Gastroesophageal sphincter (tissue), 4 donors: ENCODE measurements at regions not wholly inside any gene's neighbourhood (a gene's known extent, or its start where the extent isn't known, plus 50 kb on each side); places are given as distances from the start of the nearest gene placed in this dataset.

ENCODE experiments used
- ATAC-seq: fragments of 150-250 bp; one replicate; pipeline ENCODE4 v1.9.1; 2016; ENCODE audit warnings: mild to moderate bottlenecking, moderate library complexity
- H3K27ac ChIP-seq, 4 donors: fragments of 200-600 bp; sonication (generic) in 3 of 4; 1 replicate in 3 of 4; 2 replicates in 1 of 4; pipeline ENCODE4 v1.5.1; 2016 to 2019
- H3K27me3 ChIP-seq: fragments of 200-600 bp; sonication (generic); one replicate; pipeline ENCODE4 v1.5.1; 2019
- H3K36me3 ChIP-seq, 2 donors: fragments of 200-600 bp; sonication (generic); one replicate each; pipeline ENCODE4 v1.5.1; 2019; ENCODE audit warnings: control low read depth in 1 of 2
- H3K4me1 ChIP-seq, 3 donors: fragments of 200-600 bp; sonication (generic); 1 replicate in 2 of 3; 2 replicates in 1 of 3; pipeline ENCODE4 v1.5.1; 2016 to 2019; ENCODE audit warnings: control low read depth in 2 of 3
- H3K4me3 ChIP-seq, 2 donors: fragments of 200-600 bp; sonication (generic); one replicate each; pipeline ENCODE4 v1.5.1; 2019; ENCODE audit warnings: mild to moderate bottlenecking in 1 of 2, moderate library complexity in 1 of 2
- H3K9me3 ChIP-seq, 3 donors: fragments of 200-600 bp; sonication (generic); one replicate each; pipeline ENCODE4 v1.5.1; 2017 to 2019; ENCODE audit warnings: control low read depth in 2 of 3
- EP300 ChIP-seq: sonication (generic); formaldehyde crosslinking; IDR thresholded peaks from one replicate; pipeline ENCODE4 v1.6.1; 2017; ENCODE audit warnings: antibody characterized with exemption, mild to moderate bottlenecking
- POLR2A ChIP-seq, 2 donors: fragments of 450-650 bp; IDR thresholded peaks; one replicate each; pipeline ENCODE4 v1.6.1; 2017; ENCODE audit warnings: antibody characterized with exemption in 2 of 2, mild to moderate bottlenecking in 2 of 2, moderate library complexity in 1 of 2
- POLR2AphosphoS5 ChIP-seq: sonication (generic); formaldehyde crosslinking; IDR thresholded peaks from one replicate; pipeline ENCODE4 v1.6.1; 2017; ENCODE audit warnings: antibody characterized with exemption
- WGBS, 2 donors: methylation state at CpG; one replicate each; pipeline ENCODE4 v1.1.5; 2018; ENCODE audit warnings: low coverage in 1 of 2; 5-methylcytosine and 5-hydroxymethylcytosine counted together
- TF ChIP-seq, protein P1 (sequence below), 4 experiments: fragments of 200-600 bp in 2 of 4; fragments of 450-650 bp in 2 of 4; sonication (generic) in 1 of 4; IDR thresholded peaks; one replicate each; pipeline ENCODE4 v1.5.1; 2017 to 2019; ENCODE audit warnings: antibody characterized with exemption in 4 of 4, mild to moderate bottlenecking in 2 of 4, moderate library complexity in 2 of 4

DNA sequence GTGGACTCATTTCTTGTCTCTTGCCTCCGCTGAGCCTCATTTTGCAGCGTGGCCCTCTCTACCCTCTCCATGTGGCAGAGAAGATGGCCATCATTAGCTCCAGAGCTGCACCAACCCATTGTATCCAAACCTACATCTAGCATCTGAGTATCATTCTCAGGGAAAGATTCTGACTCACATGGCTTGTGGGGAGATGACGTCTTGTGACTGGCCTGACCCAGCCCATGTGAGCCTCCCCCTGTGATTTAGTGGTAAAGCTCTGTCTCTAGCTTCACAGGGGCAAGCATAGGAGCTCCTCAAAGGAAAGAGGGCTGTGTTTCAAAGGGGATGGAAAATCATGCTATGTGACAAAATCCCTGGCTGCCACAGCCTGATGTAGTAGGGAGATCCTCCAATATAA is 87.4 kb upstream of the RBMS1 start:
- Histone ChIP-seq H3K27me3 (no peaks in the 10 kb centered on the region), H3K36me3 (no peaks in the 10 kb centered on the region), H3K4me1 (peaks cover 14 to 44% (median 16%) of the 10 kb centered on the region in 3 donors), H3K9me3 (no peaks in the 10 kb centered on the region), H3K4me3 (no peak overlapping the region), H3K27ac (no peak overlapping the region)
- WGBS, 2 donors, result 92 to 94% methylated on average over 2 of the region's 3 CpGs
- no peak for ATAC-seq
- TF ChIP-seq, protein P1, sequence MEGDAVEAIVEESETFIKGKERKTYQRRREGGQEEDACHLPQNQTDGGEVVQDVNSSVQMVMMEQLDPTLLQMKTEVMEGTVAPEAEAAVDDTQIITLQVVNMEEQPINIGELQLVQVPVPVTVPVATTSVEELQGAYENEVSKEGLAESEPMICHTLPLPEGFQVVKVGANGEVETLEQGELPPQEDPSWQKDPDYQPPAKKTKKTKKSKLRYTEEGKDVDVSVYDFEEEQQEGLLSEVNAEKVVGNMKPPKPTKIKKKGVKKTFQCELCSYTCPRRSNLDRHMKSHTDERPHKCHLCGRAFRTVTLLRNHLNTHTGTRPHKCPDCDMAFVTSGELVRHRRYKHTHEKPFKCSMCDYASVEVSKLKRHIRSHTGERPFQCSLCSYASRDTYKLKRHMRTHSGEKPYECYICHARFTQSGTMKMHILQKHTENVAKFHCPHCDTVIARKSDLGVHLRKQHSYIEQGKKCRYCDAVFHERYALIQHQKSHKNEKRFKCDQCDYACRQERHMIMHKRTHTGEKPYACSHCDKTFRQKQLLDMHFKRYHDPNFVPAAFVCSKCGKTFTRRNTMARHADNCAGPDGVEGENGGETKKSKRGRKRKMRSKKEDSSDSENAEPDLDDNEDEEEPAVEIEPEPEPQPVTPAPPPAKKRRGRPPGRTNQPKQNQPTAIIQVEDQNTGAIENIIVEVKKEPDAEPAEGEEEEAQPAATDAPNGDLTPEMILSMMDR (IDR thresholded peaks at IDR 0.05), result no peak
- TF ChIP-seq POLR2A (IDR thresholded peaks at IDR 0.05) (no peak), POLR2AphosphoS5 (no peak), EP300 (no peak)

DNA sequence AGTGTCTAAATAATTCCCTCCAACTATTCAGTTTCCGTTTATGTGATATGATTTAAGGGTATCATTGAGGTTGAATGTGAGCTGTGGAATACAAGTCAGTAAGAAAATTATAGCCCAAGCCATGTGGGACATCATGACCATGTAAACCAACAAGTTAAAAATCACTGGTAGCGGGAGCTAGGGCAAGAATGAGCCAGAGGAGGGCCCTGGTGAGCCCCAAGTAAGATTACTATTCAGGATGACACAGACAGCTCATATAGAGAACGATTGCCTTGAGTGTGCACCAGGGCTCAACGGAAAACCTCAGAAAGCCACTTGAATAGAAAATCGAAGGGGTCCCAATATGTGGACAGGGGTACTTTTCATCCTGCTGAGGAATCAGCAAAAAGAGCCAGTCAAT is 87.8 kb upstream of the RBMS1 start:
- WGBS, 2 donors, result 75 to 87% methylated on average over 3 to 5 of the region's 5 CpGs
- no peaks in the 10 kb centered on the region for H3K27me3 ChIP-seq
- ATAC-seq, result no peak
- H3K9me3 ChIP-seq, result no peaks in the 10 kb centered on the region
- H3K36me3 ChIP-seq, result no peaks in the 10 kb centered on the region
- H3K4me1 ChIP-seq, result peaks cover 14 to 40% (median 16%) of the 10 kb centered on the region in 3 donors
- H3K27ac ChIP-seq, result peak overlapping the region in 1 of 4 donors; percentile 11
- H3K4me3 ChIP-seq, result no peak overlapping the region
- TF ChIP-seq POLR2A (IDR thresholded peaks at IDR 0.05) (no peak), POLR2AphosphoS5 (no peak), EP300 (no peak)
- TF ChIP-seq, protein P1 (IDR thresholded peaks at IDR 0.05), result no peak

DNA sequence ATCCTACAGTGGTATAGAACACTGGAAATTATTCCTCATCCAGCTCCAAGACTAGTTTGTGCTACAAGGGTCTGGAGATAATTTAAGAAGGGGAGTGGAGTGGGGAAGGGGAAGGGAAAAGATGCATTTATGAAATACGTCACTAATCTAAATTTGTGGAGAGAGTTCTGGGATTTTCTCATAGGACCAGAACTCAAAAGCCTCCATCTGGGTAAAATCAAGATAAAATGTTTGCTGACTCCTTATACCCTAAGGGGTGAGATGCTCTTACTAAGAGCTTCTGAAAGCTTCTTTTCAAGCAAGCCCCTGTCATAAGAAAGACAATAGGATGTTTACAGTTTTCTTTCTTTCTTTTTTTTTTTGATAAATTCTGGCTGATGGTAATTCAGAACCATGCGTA is 88.5 kb upstream of the RBMS1 start:
- no peak for ATAC-seq
- H3K9me3 ChIP-seq, result no peaks in the 10 kb centered on the region
- TF ChIP-seq POLR2AphosphoS5, result no peak
- no peak for TF ChIP-seq EP300
- H3K4me3 ChIP-seq, result no peak overlapping the region
- H3K36me3 ChIP-seq, result no peaks in the 10 kb centered on the region
- no peaks in the 10 kb centered on the region for H3K27me3 ChIP-seq
- H3K4me1 ChIP-seq, result peaks cover 14 to 39% (median 16%) of the 10 kb centered on the region in 3 donors
- H3K27ac ChIP-seq, result peak overlapping the region; percentile 11 to 89 (median 75)
- WGBS, 2 donors, result 64 to 65% methylated on average over 2 of the region's 2 CpGs

DNA sequence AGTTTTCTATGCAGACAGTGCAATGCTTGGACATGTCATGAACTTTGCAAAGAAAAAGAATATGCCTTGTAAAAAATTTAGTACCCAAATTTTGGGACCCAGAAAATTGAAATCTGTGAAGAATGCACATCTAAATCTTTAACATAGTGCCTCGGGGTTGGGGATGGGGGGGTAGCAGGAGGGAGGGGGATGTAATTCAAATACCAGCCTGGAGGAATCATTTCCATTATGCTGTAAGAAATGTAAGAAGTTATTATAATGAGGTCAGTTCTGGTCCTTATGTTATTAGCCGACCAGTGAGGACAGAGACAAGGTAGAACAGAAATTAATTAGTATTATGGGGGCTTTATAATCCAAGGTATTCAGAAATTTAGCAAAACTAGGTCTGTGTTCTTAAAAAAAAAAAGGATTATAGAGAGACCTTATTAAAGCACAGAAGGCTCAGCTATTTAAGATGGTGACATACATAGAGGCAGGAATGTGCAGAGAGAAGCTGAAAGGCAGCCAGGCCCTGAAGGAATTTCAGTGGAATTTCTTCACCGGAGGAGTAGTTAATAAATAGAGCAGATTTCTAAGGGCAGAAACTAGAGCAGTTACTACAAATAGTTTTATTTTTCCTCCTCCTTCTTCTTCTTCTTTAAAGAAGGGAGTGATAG is 89.0 kb upstream of the RBMS1 start:
- WGBS, 2 donors, result 4 to 29% methylated on average over 3 of the region's 3 CpGs
- Histone ChIP-seq H3K9me3 (no peaks in the 10 kb centered on the region), H3K27ac (peak overlapping the region; percentile 70 to 89 (median 79)), H3K27me3 (no peaks in the 10 kb centered on the region), H3K36me3 (no peaks in the 10 kb centered on the region), H3K4me1 (peaks cover 14 to 39% (median 16%) of the 10 kb centered on the region in 3 donors), H3K4me3 (no peak overlapping the region)
- TF ChIP-seq, protein P1 (IDR thresholded peaks at IDR 0.05), result peak in 3 of 4 experiments; percentile 16 to 40 (median 24)
- no peak for TF ChIP-seq POLR2AphosphoS5
- ATAC-seq, result peak; percentile 71

DNA sequence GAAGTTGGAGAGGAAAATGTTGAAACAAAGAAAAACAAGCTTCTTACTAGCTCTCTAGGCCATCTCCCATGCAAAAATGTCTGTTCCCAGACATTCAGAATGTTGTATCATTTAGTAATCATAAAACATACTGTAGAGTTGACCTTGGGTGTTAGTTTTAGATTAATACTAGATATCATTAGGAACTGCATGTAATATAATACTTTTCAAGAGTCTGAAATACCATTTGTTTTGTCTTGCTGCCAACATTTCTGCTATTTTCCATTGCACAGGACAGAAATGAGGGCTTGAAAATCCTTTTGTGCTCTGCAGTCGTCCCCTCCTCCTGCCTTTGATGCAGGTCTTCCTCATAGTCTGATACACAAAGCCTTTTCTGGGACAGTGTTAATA is 89.5 kb upstream of the RBMS1 start:
- H3K36me3 ChIP-seq, result no peaks in the 10 kb centered on the region
- no peak overlapping the region for H3K4me3 ChIP-seq
- H3K27me3 ChIP-seq, result no peaks in the 10 kb centered on the region
- peak; percentile 31 for ATAC-seq
- peak overlapping the region; percentile 70 to 89 (median 78) for H3K27ac ChIP-seq
- H3K9me3 ChIP-seq, result no peaks in the 10 kb centered on the region
- TF ChIP-seq POLR2A (IDR thresholded peaks at IDR 0.05), result no peak
- no peak for TF ChIP-seq EP300
- TF ChIP-seq, protein P1 (IDR thresholded peaks at IDR 0.05), result no peak
- TF ChIP-seq POLR2AphosphoS5, result no peak
- peaks cover 14 to 39% (median 16%) of the 10 kb centered on the region in 3 donors for H3K4me1 ChIP-seq
- 7 to 11% methylated on average over 1 of the region's 1 CpG for WGBS, 2 donors
